Natural killer cell (primary cell): ENCODE measurements at regions not wholly inside any gene's neighbourhood (a gene's known extent, or its start where the extent isn't known, plus 50 kb on each side); places are given as distances from the start of the nearest gene placed in this dataset.

ENCODE experiments used
- ATAC-seq, 3 donors: fragments of 150-1000 bp in 2 of 3; fragments of 200-7000 bp in 1 of 3; cut with Tn5 transposase; 1 replicate in 1 of 3; 2 replicates in 2 of 3; pipeline ENCODE4 v1.10.0; 2021; ENCODE audit warnings: mild to moderate bottlenecking in 2 of 3, moderate library complexity in 2 of 3
- DNase-seq, 2 donors: peaks; one replicate each; pipeline versions ENCODE4 v3.0.0 to v3.0.0-alpha.2; 2013 to 2021; ENCODE audit warnings: mixed read lengths in 1 of 2
- H3K27ac ChIP-seq: one replicate; pipeline ENCODE4 v1.5.1; 2013; ENCODE audit warnings: mild to moderate bottlenecking, low read length
- H3K27me3 ChIP-seq: one replicate; pipeline ENCODE4 v1.6.1; 2013; ENCODE audit warnings: low read length; ENCODE audit not compliant: control insufficient read depth, insufficient read depth
- H3K36me3 ChIP-seq: one replicate; pipeline ENCODE4 v1.6.1; 2013; ENCODE audit warnings: low read length; ENCODE audit not compliant: control insufficient read depth, insufficient read depth
- H3K4me1 ChIP-seq: one replicate; pipeline ENCODE4 v1.6.1; 2013; ENCODE audit warnings: low read length; ENCODE audit not compliant: control insufficient read depth, insufficient read depth
- H3K4me3 ChIP-seq: one replicate; pipeline ENCODE4 v1.5.1; 2013; ENCODE audit warnings: low read length
- H3K9me3 ChIP-seq: one replicate; pipeline ENCODE4 v1.6.1; 2013; ENCODE audit warnings: low read length; ENCODE audit not compliant: control insufficient read depth, insufficient read depth
- H3K27ac Mint-ChIP-seq, 2 donors: one replicate each; pipeline ENCODE4 v1.8.0; 2022; ENCODE audit warnings: mild to moderate bottlenecking in 2 of 2, mixed read lengths in 2 of 2, moderate library complexity in 1 of 2
- H3K27me3 Mint-ChIP-seq, 2 donors: one replicate each; pipeline ENCODE4 v1.8.0; 2022; ENCODE audit warnings: low read depth in 2 of 2, mixed read lengths in 2 of 2
- H3K36me3 Mint-ChIP-seq: one replicate; pipeline ENCODE4 v1.8.0; 2022; ENCODE audit warnings: mixed read lengths
- H3K4me1 Mint-ChIP-seq, 2 donors: one replicate each; pipeline ENCODE4 v1.8.0; 2022; ENCODE audit warnings: mixed read lengths in 2 of 2
- H3K4me3 Mint-ChIP-seq: one replicate; pipeline ENCODE4 v1.8.0; 2022; ENCODE audit warnings: mild to moderate bottlenecking, moderate library complexity, mixed read lengths
- H3K9me3 Mint-ChIP-seq, 2 donors: one replicate each; pipeline ENCODE4 v1.8.0; 2022; ENCODE audit warnings: mixed read lengths in 2 of 2
- CTCF ChIP-seq: fragments of 200-600 bp; IDR thresholded peaks from one replicate; pipeline ENCODE4 v1.8.0; 2022; ENCODE audit warnings: antibody characterized with exemption
- WGBS: methylation state at CpG from one replicate; pipeline ENCODE4 v1.1.7; 2013; ENCODE audit warnings: missing lambda C conversion rate; ENCODE audit not compliant: insufficient coverage; 5-methylcytosine and 5-hydroxymethylcytosine counted together
- intact Hi-C: fragments of 100-400 bp; cut with micrococcal nuclease; formaldehyde crosslinking; loops from one replicate; pipeline ENCODE4 v1.14.2; 2022

- Histone ChIP-seq H3K9me3 (peaks cover 6% of the 10 kb centered on the region), H3K36me3 (no peaks in the 10 kb centered on the region), H3K27ac (no peak overlapping the region), H3K27me3 (no peaks in the 10 kb centered on the region), H3K4me1 (no peaks in the 10 kb centered on the region), H3K4me3 (no peak overlapping the region)
- H3K27me3 Mint-ChIP-seq, result no peaks in the 10 kb centered on the region
- WGBS, result 44% methylated on average over 7 of the region's 7 CpGs
- ATAC-seq, result no peak
- intact Hi-C loops, result no loop called here
- DNase-seq, result no peak
- H3K36me3 Mint-ChIP-seq, result peaks cover 7% of the 10 kb centered on the region
- H3K9me3 Mint-ChIP-seq, result peaks cover 12 to 21% of the 10 kb centered on the region in 2 donors
- no peak for TF ChIP-seq CTCF
- H3K27ac Mint-ChIP-seq, result no peak overlapping the region
- H3K4me3 Mint-ChIP-seq, result no peak overlapping the region
- H3K4me1 Mint-ChIP-seq, result no peaks in the 10 kb centered on the region
These were observed 436.0 kb upstream of the INTU start for GRCh38 chr4:127196655-127197352.

GRCh38 chr4:127203562-127204200, 429.1 kb upstream of the INTU start:
- H3K9me3 Mint-ChIP-seq, result peaks cover 13 to 14% of the 10 kb centered on the region in 2 donors
- DNase-seq (no peak), ATAC-seq (no peak)
- H3K36me3 Mint-ChIP-seq, result peaks cover 2% of the 10 kb centered on the region
- H3K27me3 Mint-ChIP-seq, result no peaks in the 10 kb centered on the region
- no peaks in the 10 kb centered on the region for H3K4me1 Mint-ChIP-seq
- Histone ChIP-seq H3K4me3 (no peak overlapping the region), H3K36me3 (no peaks in the 10 kb centered on the region), H3K27me3 (no peaks in the 10 kb centered on the region), H3K27ac (no peak overlapping the region), H3K9me3 (no peaks in the 10 kb centered on the region), H3K4me1 (no peaks in the 10 kb centered on the region)
- no peak for TF ChIP-seq CTCF
- H3K27ac Mint-ChIP-seq, result no peak overlapping the region
- no peak overlapping the region for H3K4me3 Mint-ChIP-seq
- intact Hi-C loops, result no loop called here
- 50% methylated on average over 1 of the region's 3 CpGs for WGBS

- Histone ChIP-seq H3K4me3 (no peak overlapping the region), H3K4me1 (no peaks in the 10 kb centered on the region), H3K36me3 (no peaks in the 10 kb centered on the region), H3K27me3 (no peaks in the 10 kb centered on the region), H3K9me3 (no peaks in the 10 kb centered on the region), H3K27ac (no peak overlapping the region)
- no peak overlapping the region for H3K27ac Mint-ChIP-seq
- H3K4me1 Mint-ChIP-seq, result no peaks in the 10 kb centered on the region
- intact Hi-C loops, result no loop called here
- H3K4me3 Mint-ChIP-seq, result no peak overlapping the region
- H3K27me3 Mint-ChIP-seq, result no peaks in the 10 kb centered on the region
- no peak for TF ChIP-seq CTCF
- 67% methylated on average over 3 of the region's 3 CpGs for WGBS
- peaks cover 9 to 15% of the 10 kb centered on the region in 2 donors for H3K9me3 Mint-ChIP-seq
- ATAC-seq (no peak), DNase-seq (no peak)
- no peaks in the 10 kb centered on the region for H3K36me3 Mint-ChIP-seq
These were observed 428.4 kb upstream of the INTU start for GRCh38 chr4:127204322-127204721.
